IMR-90 (cell line): ENCODE measurements at regions not wholly inside any gene's neighbourhood (a gene's known extent, or its start where the extent isn't known, plus 50 kb on each side); places are given as distances from the start of the nearest gene placed in this dataset.

Source experiments
- BHLHE40 ChIP-seq: fragments of 150-350 bp; IDR thresholded peaks from 2 replicates; pipeline ENCODE4 v1.6.1; 2016; ENCODE audit warnings: mild to moderate bottlenecking, low read depth, low read length
- CHD1 ChIP-seq: IDR thresholded peaks from 2 replicates; pipeline ENCODE4 v1.6.1; 2012; ENCODE audit warnings: low read depth, low read length, improper control_type of control experiment
- CTCF ChIP-seq: conservative IDR thresholded peaks from 2 replicates; pipeline ENCODE4 v1.5.1; 2012; ENCODE audit warnings: mild to moderate bottlenecking, low read depth, low read length, improper control_type of control experiment
- MAZ ChIP-seq: IDR thresholded peaks from 2 replicates; pipeline ENCODE4 v1.6.1; 2012; ENCODE audit warnings: low read depth, mild to moderate bottlenecking, low read length, improper control_type of control experiment, moderate library complexity, borderline replicate concordance
- MXI1 ChIP-seq: IDR thresholded peaks from 2 replicates; pipeline ENCODE4 v1.6.1; 2012; ENCODE audit warnings: low read depth, mild to moderate bottlenecking, low read length, moderate library complexity, borderline replicate concordance
- POLR2A ChIP-seq: IDR thresholded peaks from 2 replicates; pipeline ENCODE4 v1.6.1; 2012; ENCODE audit warnings: mild to moderate bottlenecking, low read depth, low read length
- RCOR1 ChIP-seq: IDR thresholded peaks from 2 replicates; pipeline ENCODE4 v1.6.1; 2012; ENCODE audit warnings: mild to moderate bottlenecking, low read length, improper control_type of control experiment; ENCODE audit not compliant: insufficient replicate concordance
- SMC3 ChIP-seq: fragments of 150-350 bp; IDR thresholded peaks from 2 replicates; pipeline ENCODE4 v1.6.1; 2016; ENCODE audit warnings: low read depth, mild to moderate bottlenecking, antibody characterized with exemption, low read length, moderate library complexity

GRCh38 chr12:115384391-115384790, 700.4 kb upstream of the TBX3 start:
- TF ChIP-seq CTCF (no peak), POLR2A (no peak), RCOR1 (no peak), SMC3 (no peak), MAZ (no peak), MXI1 (no peak), CHD1 (no peak), BHLHE40 (no peak)
